UCSD-AML1 (cell line): ENCODE measurements at regions not wholly inside any gene's neighbourhood (a gene's known extent, or its start where the extent isn't known, plus 50 kb on each side); places are given as distances from the start of the nearest gene placed in this dataset.
"Not testable (repeated sequence)": the region's sequence is repeated elsewhere in the genome, so short reads cannot be mapped to it uniquely, and the experiment has no call there.

Source experiments
- DNase-seq: peaks from one replicate; lab custom pipeline; 2025; ENCODE audit not compliant: unreplicated experiment; lab: John Stamatoyannopoulos, UW

DNA sequence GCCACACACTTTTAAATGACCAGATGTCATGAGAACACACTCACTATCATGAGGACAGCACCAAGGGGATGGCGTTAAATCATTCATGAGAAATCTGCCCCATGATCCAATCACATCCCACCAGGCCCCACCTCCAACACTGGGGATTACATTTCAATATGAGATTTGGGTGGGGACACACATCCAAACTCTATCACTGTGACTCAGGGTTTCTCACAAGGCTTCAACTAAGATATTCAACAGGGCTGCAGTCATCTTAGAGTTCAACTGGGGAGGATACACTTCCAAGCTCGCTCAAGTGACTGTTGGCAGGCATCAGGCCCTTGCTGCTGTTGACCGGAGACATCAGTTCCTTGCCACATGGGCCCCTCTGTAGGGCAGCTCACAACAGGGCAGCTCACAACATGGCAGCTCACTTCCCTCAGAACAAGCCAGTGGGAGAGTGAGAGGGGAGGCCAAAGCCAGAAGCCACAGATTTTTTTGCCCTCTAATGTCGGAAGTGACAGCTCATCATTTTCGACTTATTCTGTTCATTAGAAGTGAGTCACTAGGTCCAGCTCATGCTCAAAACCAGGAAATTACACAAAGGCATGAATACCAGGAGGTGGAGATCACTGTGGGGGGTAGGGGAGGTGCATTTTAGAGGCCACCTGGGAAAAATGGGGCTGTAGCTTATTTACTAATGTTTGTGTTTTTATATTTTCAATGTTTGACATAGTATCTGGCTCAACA, 50.8 kb upstream of the PTHLH start:
- no peak for DNase-seq

DNA sequence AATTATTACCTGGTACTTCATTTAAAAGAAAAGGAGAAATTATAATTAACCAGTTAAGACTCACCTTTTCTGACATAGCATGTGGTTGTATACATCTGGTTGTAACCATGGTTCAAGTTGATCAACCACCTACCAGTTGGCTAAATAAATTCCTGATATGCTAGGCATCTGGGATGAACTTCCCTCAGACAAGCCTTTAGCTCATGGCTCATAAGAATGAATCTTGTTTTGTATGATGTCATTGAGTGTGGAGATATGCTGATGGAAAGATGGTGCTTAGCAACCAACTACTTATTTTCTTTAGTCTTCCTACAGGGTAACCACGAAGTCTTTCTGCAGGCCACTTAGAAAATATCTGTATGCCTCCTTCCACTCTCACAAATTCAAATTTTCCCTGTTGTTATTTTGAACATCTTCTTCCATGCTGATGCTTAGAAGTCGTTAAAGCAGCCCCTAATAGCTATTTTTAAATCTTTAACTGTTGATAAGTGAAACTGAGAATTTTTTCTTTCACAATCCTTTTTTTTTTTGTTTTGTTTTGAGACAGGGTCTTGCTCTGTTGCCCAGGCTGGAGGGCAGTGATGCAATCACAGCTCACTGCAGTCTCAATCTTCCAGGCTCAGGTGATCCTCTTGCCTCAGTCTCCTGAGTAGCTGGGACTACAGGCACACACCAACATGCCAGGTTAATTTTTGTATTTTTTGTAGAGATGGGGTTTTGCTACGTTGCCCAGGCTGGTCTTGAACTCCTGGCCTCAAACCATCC, 51.9 kb upstream of the PTHLH start:
- DNase-seq, result no peak

DNA sequence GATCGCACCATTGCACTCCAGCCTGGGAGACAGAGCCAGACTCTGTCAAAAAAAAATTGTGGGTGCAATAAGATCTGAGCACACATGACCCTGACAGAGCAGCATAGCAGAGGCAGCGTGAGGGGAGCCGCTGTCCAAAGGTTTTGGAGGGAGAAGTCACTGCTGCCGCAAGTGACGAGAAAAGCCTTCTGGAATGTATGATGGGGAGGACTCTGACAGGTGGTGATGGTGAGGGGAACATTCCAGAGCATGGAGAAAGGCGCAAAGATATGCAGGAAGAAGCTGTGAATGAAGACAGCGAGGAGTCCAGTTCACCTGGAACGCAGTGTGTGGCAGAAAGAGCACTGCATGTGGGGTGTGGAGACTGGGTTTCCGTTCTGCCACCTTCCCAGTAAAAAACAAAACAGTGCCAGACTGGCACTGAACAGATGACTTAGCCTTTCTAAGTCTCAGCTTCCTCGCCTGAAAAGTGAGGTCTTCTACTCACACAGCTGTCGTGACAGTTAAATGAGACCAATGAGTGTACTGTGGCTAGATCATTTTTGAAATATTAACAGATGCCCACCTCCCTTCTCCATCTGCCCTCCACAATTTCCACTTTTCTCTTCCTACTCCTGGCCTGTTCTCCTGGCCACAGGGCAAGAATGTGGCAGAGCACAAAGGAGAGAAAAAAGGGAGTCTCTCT, 53.4 kb upstream of the PTHLH start:
- DNase-seq, result no peak

DNA sequence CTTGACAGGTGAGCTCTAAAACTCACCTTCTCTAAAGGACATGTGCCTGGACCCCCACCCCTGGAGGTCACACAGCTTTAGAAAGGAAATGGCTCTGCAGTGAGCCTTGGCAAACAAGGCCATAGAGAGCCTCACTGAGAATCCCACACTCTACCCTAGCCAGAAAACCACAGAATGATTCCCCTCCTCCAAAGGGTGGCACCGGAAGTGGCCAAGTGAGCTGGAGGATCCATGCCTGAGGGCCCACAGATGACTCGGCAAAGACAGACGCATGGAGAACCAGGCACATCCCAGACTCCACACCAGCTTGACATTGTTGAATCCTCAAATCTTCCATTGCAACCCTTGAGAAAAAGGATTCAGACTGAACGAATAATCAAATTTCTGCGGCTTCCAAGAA, 54.2 kb upstream of the PTHLH start:
- peak; percentile 53 for DNase-seq

DNA sequence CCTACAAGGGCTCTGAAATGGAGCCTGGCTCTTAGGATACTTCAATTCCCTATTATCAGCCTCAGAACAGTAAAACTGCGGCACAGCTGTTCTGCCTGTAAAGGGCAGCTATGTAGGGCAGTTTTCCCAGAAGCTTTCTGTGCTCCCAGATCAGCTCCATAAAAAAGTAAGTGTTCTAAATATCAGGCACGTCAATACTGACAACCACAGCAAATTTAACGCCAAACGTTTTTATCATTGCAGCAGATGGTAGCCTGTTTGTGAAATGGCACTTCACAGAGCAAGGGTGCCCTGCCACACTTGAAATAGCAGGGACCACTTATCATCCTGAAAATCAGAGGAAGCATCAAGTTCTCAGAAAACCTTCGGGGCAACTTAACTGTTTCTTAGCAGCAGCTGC, 54.8 kb upstream of the PTHLH start:
- no peak for DNase-seq

DNA sequence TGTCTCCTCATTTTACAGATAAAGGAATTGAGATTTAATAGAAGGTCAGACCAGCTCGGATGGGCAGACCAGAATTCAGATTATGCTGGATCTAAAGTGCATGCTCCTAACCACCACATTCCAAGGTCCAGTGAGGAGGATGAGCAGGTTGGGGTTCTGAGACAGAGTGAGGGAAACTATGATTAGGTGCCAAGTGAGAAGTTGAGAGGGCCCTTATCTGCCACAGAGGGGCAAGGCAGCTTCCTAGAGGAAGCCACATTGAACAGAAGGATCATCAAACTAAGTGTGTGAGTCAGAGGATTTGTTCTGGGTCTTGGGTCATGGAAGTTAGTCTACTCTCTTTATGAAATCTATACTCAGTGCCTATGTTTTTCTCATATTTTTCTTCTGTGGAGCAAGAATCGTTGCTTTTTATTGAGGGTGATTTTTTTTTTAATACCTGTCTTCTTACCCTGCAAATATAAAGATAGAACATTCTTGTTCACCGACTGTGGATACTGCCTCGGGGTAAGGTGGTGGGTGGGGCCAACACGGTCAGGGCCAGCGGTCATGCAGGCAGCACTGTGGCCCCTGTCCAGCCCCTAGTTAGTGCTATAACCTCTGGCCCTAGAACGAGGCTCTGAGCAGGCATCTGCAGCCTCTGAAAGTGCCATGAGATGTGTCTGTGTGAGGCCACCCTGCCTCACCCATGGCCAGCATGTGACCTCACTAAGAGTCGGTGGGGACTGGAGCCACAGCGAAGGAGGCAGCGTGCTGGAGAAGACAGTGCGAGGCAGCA, 55.6 kb upstream of the PTHLH start:
- DNase-seq, result no peak

DNA sequence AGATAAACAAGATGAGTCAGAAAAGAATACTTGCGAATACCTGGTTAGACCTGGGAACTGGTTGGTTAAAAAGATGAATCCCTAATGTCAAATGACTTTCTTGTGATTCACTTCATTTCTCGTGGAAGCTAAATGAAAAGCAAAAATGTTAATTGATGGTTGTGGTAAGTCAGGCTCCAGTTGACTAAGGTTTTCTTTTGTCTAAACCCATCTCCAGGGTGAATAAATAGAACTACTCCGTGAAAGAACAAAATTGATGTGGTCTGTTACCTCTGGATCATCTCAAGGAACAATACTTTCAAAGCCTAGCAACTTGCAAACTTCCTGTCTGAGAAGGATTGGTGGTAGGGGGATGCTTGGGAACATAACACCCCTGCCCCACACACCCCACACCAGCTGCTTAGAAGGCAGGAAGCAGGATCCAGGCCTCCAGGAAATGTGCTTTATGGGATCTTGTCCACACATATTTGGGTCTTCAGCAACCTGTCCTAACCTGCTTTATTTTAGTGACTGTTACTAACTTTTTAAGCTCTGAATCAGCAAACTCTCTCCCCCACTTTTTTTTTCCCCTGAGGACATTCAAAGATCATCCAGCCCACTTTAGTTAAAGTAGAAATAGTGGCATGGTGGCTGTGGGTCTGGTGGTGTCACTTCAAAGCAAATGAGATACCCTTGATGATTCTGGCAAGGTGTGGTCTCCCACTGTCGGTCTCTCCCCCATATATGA, 60.4 kb upstream of the PTHLH start:
- no peak for DNase-seq

DNA sequence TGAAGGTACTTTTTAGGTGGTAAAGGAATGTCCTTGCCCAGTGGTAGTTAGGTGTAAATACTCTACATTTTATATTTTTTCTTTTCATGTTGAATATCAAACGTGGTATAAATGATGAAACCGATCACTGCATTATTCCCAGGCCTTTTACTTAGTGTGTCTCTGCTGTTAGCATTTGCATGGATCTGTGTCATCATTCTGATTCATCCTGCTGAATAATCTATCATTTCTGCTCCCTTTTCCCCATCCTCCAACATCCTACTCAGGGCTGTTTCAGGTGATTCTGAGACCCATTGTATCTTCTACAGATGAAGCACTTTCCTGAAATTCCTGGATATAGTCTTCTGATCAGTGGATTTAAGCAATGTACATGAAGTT, 61.0 kb upstream of the PTHLH start:
- DNase-seq, result no peak

DNA sequence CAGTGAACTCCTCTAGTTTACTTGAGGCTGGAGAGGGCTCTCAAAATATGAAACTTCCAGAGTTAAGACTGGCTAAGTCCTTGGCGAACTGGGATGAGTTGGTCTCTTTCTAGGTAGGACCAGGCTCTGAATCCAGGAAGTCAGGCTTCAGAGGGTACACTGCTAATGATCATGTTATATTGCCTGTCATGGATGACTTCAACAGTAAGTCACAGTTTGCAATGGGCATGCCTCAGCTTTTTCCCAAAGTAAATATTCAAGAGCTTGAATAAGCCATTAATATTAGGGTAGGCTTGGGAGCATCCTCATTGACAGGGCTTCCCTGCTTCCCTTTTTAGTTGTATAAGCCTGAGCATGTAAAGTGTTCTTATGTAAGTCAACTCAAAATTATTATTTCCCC, 61.7 kb upstream of the PTHLH start:
- DNase-seq, result no peak

DNA sequence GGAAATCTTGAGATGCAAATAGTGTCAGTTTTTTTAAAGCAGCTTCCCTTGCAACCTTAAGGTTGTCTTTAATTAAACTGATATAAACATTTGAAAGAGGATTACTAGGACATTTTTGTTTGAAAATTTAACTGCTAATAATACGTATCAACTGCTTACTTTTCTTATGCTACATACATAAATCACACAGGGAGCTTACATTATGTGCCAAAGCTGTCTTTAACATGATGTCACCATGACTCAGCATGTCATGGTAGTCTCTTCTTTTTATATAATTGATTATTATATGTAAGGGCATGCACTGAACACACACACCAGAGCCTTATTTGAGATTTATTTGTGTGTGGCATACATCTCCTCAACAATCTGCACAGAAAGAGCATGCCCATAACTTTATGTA, 63.0 kb upstream of the PTHLH start:
- no peak for DNase-seq

DNA sequence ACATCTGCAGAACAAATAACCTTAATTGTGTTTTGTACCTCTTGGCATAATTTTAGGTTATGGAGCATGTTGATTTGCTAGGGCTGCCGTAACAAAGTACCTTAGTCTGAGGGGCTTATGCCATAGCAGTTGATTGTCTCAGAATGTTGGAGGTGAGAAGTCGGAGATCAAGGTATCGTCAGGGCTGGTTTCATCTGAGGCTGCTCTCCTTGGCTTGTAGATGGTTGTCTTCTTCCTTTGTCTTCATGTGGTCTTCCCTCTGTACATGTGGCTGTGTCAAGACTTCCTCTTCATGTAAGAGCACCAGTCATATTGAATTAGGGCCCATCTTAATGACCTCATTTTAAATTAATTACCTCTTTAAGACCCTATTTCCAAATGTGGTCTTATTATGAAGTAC, 64.4 kb upstream of the PTHLH start:
- no peak for DNase-seq

DNA sequence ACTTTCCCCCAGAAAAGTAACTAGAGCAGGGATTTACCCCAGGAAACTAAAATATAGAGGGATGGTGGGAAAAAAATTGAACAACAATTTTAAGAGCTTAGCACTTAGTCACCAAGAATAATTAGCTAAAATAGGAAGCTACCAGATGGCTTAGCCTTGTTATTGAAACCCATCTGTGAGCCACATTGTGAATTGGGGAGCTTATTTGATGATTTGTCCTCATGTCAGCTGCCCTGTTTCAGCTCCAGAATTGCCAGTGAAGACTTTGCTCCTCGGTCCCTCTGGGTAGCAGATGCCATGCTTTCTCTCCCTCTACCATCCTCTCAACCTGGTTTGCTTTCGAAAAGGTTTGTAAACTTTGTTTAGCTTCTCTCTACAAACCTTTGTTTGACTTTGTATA, 67.7 kb upstream of the PTHLH start:
- no peak for DNase-seq

DNA sequence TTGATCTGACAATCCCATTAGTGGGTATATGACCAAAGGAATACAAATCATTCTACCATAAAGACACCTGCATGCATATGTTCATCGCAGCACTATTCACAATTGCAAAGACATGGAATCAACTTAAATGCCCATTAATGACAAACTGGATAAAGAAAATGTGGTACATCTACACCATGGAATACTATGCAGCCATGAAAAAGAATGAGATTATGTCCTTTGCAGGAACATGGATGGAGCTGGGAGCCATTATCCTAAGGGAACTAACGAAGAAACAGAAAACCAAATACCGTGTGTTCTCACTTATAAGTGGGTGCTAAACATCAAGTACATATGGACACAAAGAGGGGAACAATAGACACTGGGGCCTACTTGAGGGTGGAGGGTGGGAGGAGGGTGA, 74.1 kb upstream of the PTHLH start:
- not testable (repeated sequence) for DNase-seq

DNA sequence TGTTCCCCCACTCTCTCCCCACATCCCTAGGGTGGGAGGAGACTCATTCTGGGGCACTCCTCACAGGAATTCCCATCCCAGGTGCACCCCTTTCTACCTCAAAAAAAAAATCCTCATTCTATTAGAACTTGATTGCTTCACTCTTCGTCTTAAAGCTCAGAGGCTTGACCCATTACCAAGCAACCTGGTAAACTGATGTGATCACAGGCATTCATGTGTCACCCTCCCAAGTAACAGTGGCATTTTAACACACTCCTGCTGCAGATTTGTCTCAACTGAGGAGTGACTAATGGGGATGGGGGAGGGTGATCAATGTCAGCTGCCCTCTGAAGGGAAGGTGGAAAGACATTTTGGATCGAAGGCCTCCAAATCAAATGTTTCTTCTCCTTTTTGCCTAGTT, 78.1 kb upstream of the PTHLH start:
- DNase-seq, result no peak

DNA sequence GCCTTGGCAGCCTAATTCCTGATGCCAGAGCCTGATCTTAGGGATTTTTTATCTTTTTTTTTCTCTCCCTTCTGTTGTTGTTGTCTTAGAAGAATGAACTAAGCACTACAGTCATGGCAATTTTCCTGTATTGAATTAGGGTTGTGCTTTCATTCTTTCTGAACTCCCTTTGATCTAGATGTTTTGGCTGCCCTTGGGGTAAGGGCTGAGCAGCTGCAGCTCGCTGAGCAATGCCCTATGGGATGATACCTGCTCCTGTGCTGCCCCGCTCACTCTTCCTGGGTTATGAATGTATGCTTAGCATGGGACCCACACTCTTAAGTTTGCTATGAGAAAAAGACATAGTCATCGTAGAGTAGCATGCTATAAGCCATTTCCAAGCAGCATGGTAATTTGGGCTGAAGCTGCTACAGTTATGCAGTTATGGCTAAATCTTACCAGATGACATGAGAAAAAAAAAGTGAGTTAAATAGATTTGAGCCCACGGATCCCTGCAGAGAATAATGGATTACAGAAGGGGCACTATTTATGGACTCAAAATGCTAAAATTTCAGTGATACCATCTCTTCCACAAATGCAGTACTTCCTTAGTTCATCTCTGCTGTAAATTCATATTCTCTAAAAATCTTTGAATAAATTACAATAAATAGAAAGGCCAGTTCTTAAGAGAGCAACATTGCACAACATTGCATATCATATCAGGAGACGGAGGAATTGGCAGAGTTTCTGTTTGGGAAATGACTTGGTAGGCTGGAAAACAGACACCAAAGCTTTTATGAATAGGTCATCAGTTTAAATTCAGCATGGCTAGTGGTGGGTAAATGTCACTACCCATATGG, 79.2 kb upstream of the PTHLH start:
- DNase-seq, result no peak

DNA sequence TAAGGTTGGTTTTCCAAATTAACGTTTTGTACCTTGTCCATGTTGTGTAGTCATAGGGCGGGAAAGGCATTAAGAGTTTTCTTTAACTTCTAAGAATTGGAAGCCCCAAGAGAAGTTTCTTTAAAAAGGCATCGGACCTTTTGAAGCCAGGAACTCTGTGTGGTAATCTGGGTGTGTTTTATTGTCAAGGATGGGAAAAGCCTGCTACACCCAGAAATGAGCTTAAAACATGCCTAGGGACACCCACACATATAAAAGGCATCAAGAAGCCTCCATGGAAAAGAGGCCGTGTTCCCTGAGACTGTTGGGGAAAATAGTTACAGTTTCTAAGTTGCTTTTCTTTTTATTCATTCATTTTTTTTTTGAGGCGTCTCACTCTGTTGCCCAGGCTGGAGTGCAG, 81.0 kb upstream of the PTHLH start:
- DNase-seq, result no peak

DNA sequence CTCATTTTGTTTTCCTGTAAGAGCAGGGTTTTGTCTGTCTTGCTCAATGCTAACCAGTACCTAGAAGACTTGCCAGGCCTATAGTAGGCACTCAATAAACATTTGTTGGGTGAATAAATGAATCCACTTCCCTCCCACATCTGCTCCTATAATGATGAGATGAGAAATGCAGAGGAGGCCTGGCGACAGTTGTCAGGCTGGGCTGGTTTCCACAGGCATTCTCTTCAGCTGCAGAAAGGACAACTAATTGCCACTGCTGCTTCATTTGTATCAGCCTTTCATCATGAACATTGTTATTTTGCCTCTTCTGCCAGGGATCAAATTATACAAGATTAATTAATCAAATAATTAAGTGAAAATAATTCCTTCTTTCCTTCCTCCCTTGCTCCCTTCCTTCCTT, 82.0 kb upstream of the PTHLH start:
- DNase-seq, result no peak

DNA sequence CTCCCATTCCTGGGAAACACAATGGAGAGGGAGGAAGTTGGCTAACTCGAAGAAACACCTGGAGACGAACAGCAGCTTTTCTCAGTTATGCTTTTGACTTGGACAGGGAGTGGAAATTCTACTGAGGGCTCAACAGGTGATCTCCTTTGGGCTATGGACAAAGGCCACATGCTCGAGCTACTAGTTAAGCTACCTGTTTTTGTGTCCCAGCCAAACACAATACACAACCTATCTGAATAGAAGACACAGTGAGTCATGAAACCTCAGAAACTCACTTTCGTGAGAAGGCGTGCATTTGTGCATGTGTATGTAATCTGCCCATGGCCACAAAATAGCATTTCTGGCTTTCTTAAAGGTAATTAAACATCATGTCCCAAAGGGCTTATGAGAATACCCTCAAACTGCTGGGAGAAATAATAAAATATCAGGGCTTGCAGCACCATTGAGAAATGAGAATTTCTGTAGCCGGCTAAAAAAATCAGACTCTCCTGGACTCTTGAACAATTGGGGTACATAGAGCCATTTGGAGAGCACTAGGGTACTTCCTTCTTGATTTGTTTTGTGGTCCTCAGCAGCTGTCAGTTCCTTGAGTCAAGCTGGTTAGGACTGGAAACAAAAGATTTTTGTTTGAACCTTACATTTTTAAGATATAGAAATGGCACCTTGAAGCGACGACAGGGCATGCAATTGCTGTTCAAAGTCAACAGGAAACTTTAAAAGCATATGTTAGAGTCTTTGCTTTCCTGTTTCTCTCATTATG, 85.5 kb upstream of the PTHLH start:
- DNase-seq, result no peak

DNA sequence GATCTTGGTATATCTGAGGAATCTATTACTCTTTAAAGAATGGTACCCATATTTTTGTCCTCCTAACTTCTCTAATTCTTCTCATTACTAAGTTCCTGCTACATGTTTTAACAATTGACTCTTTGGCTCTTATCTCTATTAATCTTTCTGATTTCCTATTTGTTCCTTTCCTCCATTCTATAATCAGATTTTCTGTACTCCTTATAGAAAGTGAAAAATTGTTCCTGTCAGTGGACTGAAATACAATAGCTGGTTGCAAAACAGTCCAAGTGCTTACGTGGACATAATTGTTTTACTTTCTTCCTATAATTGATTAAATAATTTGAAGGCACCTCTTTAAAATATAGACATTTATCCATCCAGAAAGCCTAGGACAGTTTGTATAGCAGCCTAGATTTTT, 86.7 kb upstream of the PTHLH start:
- DNase-seq, result no peak
